ENCODE measurements at regions not wholly inside any gene's neighbourhood (a gene's known extent, or its start where the extent isn't known, plus 50 kb on each side); places are given as distances from the start of the nearest gene placed in this dataset.
"Not testable (repeated sequence)": the region's sequence is repeated elsewhere in the genome, so short reads cannot be mapped to it uniquely, and the experiment has no call there.

DNA sequence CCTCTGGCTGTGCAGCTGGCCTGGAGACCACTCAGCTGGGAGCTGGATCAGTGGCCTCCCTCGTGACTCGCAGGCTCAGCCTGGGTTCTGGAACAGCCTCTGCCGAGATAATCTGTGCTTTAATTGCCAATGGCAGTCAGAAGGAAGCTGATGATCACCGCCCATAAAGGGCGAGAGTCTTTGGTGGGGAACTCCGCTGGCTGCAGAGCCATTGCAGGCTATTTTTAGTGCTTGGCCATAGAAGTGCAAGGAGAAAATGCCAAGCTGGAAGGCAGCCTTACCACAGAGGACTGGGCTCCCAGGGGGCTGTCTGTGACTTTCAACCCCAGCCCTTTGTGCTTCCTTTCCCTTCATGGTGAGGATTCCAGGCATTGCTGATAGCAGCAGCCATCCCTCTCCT is 62.2 kb upstream of the TENM4 start:
- TF ChIP-seq, protein P1, sequence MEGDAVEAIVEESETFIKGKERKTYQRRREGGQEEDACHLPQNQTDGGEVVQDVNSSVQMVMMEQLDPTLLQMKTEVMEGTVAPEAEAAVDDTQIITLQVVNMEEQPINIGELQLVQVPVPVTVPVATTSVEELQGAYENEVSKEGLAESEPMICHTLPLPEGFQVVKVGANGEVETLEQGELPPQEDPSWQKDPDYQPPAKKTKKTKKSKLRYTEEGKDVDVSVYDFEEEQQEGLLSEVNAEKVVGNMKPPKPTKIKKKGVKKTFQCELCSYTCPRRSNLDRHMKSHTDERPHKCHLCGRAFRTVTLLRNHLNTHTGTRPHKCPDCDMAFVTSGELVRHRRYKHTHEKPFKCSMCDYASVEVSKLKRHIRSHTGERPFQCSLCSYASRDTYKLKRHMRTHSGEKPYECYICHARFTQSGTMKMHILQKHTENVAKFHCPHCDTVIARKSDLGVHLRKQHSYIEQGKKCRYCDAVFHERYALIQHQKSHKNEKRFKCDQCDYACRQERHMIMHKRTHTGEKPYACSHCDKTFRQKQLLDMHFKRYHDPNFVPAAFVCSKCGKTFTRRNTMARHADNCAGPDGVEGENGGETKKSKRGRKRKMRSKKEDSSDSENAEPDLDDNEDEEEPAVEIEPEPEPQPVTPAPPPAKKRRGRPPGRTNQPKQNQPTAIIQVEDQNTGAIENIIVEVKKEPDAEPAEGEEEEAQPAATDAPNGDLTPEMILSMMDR (conservative IDR thresholded peaks at IDR 0.05; ENCODE audit: control insufficient read depth, insufficient read depth, low read depth, low read length): no peak
- no peak overlapping the region for H3K4me3 ChIP-seq (ENCODE audit: control insufficient read depth, low read depth, low read length)
- DNase-seq (ENCODE audit: low read depth): no peak

DNA sequence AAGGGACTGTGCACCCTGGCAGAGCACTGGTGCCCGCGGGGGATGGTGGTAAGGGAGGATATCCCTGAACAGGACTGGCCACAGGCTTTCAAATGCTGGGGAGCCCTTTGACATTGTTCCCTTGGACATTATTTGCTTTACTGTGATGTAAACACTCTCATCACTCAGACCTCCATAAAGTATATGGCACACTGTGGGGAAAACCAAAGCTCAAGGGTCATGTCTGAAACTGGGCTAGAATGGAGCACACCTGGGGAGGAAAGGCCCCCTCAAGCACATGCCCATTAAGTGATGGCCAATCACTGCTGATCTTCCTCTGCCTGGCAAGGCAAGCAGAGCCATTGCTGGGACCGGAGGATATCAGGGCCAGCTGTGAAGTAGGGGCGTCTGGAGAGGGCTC is 60.9 kb upstream of the TENM4 start:
- TF ChIP-seq, protein P1 (conservative IDR thresholded peaks at IDR 0.05; ENCODE audit: control insufficient read depth, insufficient read depth, low read depth, low read length): no peak
- no peak for DNase-seq (ENCODE audit: low read depth)
- no peak overlapping the region for H3K4me3 ChIP-seq (ENCODE audit: control insufficient read depth, low read depth, low read length)

DNA sequence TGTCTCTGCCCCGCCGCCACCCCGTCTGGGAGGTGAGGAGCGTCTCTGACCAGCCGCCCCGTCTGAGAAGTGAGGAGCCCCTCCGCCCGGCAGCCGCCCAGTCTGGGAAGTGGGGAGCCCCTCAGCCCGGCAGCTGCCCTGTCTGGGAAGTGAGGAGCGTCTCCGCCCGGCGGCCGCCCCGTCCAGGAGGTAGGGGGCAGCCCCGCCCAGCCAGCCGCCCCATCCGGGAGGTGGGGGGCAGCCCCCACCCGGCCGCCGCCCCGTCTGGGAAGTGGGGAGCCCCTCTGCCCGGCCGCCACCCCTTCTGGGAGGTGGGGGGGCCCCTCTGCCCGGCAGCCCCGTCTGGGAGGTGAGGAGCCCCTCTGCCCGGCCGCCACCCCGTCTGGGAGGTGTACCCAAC is 59.1 kb upstream of the TENM4 start:
- not testable (repeated sequence) for H3K4me3 ChIP-seq (ENCODE audit: control insufficient read depth, low read depth, low read length); DNase-seq (ENCODE audit: low read depth)

DNA sequence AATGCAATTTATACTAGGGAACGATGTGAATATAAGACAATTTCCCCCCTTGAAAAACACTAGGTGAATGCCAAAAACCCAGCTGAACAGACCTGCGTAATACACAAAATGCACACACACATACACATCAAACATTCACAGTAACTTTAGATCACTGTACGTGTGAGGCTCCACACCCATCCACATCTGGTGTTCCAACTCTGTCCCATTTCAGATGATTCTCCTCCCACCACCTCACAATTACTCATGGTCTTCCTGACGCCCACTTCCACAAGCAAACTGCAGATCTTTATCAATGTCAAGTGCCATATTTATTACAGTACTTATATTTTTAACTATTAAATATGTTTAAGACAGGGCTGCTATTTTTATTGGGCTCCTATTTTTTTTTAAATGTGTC is 57.8 kb upstream of the TENM4 start:
- TF ChIP-seq, protein P1 (conservative IDR thresholded peaks at IDR 0.05; ENCODE audit: control insufficient read depth, insufficient read depth, low read depth, low read length): no peak
- H3K4me3 ChIP-seq (ENCODE audit: control insufficient read depth, low read depth, low read length): no peak overlapping the region
- DNase-seq (ENCODE audit: low read depth): peak; percentile 76

DNA sequence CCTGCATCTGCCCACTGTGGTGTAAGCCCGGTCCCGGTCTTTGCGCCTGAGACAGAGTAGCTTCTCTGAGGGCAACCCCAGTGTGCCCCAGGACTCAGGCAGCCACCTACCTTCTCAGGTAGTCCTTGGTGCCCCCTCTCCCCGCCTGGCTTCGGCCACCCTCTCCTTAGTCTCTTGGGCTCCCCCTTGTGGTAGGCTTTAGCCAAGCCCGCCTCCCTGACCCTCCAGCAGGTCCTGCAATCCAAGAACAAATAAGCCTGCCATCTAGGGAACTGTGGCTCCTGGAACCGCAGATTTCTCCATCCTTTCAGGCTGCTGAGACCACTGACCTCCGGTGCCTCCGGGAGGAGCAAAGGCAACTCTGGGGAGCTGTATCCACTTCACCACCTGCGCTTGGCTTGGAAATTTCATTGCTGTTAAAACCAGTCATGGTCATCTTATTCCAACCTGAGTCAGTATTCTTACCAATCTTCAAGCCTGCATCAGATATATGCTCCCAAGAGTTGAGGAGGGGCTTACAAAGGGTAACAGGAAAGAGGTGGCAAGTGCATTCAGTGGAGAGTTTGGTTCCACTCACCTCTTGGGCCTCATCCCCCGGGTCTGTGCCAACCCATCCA is 52.8 kb upstream of the TENM4 start:
- TF ChIP-seq, protein P1 (conservative IDR thresholded peaks at IDR 0.05; ENCODE audit: control insufficient read depth, insufficient read depth, low read depth, low read length): peak; percentile 94
- DNase-seq (ENCODE audit: low read depth): peak; percentile 64
- H3K4me3 ChIP-seq (ENCODE audit: control insufficient read depth, low read depth, low read length): no peak overlapping the region

DNA sequence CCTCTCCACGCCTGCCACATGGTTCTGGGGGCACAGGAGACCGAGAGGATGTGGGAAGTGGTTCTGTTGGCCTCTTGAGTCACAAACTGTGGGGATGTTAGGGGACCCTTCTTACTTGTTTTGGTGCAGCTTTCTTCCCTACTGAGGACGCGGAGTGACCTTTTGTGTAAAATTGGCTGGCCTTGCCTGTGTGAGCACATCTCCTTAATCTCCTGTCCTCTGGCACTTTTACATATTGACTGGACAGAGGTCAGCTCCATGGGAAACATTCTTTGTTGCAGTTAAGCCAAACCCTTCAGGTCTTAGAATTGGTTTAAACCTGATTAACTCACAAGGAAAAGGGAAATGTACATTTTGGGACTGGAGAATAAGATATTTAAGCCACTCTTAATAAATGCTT is 51.2 kb upstream of the TENM4 start:
- no peak for DNase-seq (ENCODE audit: low read depth)
- TF ChIP-seq, protein P1 (conservative IDR thresholded peaks at IDR 0.05; ENCODE audit: control insufficient read depth, insufficient read depth, low read depth, low read length): no peak
- no peak overlapping the region for H3K4me3 ChIP-seq (ENCODE audit: control insufficient read depth, low read depth, low read length)

Data from fibroblast of mammary gland (primary cell).